ENCODE measurements at regions not wholly inside any gene's neighbourhood (a gene's known extent, or its start where the extent isn't known, plus 50 kb on each side); places are given as distances from the start of the nearest gene placed in this dataset.

DNA sequence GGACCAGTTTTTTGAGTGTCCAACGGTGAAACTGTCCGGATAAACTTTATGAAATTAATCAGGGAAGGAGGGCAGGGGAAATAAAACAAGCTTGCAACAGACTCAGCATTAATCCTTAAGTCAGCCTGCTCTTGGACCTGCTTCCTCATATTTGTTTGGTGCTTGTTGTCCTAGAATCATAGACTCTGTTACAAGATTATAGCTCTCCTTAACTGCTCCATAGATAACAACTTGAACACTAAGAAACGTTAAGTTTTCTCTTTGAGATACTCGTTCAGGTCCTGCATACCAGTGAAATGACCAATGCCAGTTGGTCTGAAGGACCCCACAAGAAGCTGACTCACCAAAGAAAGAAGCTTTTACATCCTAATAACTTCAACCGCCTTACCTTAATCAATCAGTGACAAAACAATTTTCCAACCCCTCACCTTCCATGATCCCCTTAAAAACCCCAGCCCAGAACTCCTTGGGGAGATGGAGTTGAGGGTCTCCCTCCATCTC, 493.2 kb downstream of the PID1 start:
- Histone ChIP-seq H3K27ac (ENCODE audit: low read depth, low read length) (no peak overlapping the region), H3K36me3 (ENCODE audit: low read length) (no peaks in the 10 kb centered on the region), H3K79me2 (ENCODE audit: insufficient read depth, low read length) (no peaks in the 10 kb centered on the region), H3K9me3 (ENCODE audit: insufficient read depth, low read length) (no peaks in the 10 kb centered on the region), H3K4me3 (ENCODE audit: insufficient read depth, low read length, poor library complexity, severe bottlenecking) (no peak overlapping the region), H3F3A (ENCODE audit: insufficient read depth) (no peaks in the 10 kb centered on the region), H4K20me1 (ENCODE audit: low read depth, low read length) (no peaks in the 10 kb centered on the region), H3K9me2 (replicated peaks; ENCODE audit: insufficient read depth, low read length) (no peaks in the 10 kb centered on the region; the same call in 1 of the 2 replicates), H3K9ac (ENCODE audit: low read length) (no peak overlapping the region), H3K4me2 (ENCODE audit: low read depth, low read length, poor library complexity, severe bottlenecking) (no peak overlapping the region), H2AFZ (ENCODE audit: low read depth, low read length, severe bottlenecking) (no peak overlapping the region), H3K27me3 (ENCODE audit: low read length) (no peaks in the 10 kb centered on the region)
- no peak for TF ChIP-seq EZH2phosphoT487 (conservative IDR thresholded peaks at IDR 0.05; ENCODE audit: low read length)
- TF ChIP-seq, protein P1, sequence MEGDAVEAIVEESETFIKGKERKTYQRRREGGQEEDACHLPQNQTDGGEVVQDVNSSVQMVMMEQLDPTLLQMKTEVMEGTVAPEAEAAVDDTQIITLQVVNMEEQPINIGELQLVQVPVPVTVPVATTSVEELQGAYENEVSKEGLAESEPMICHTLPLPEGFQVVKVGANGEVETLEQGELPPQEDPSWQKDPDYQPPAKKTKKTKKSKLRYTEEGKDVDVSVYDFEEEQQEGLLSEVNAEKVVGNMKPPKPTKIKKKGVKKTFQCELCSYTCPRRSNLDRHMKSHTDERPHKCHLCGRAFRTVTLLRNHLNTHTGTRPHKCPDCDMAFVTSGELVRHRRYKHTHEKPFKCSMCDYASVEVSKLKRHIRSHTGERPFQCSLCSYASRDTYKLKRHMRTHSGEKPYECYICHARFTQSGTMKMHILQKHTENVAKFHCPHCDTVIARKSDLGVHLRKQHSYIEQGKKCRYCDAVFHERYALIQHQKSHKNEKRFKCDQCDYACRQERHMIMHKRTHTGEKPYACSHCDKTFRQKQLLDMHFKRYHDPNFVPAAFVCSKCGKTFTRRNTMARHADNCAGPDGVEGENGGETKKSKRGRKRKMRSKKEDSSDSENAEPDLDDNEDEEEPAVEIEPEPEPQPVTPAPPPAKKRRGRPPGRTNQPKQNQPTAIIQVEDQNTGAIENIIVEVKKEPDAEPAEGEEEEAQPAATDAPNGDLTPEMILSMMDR (IDR thresholded peaks at IDR 0.05; ENCODE audit: insufficient read depth, low read length, poor library complexity, severe bottlenecking), result no peak

DNA sequence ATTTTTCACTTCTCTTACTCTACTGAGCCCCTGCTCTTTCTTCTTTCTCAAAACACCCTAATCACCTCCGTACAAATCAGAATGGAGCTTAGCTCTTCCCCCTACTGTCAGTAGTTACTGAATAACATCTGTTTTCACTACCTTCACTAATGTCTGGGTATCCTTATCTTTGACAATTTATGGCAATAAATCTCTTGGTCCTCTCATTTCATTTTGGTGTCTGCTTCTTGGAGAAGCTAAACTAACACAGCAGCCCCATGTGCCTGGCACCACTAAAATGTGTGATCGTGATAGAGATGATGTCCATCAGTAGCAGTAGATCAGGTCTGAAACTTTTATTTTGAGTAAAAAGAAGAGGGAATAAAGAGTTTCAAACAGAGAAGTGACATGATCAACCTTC, 496.5 kb downstream of the PID1 start:
- TF ChIP-seq EZH2phosphoT487 (conservative IDR thresholded peaks at IDR 0.05; ENCODE audit: low read length), result no peak
- TF ChIP-seq, protein P1 (IDR thresholded peaks at IDR 0.05; ENCODE audit: insufficient read depth, low read length, poor library complexity, severe bottlenecking), result no peak
- H3K4me2 ChIP-seq (ENCODE audit: low read depth, low read length, poor library complexity, severe bottlenecking), result no peak overlapping the region
- no peaks in the 10 kb centered on the region for H4K20me1 ChIP-seq (ENCODE audit: low read depth, low read length)
- no peak overlapping the region for H3K27ac ChIP-seq (ENCODE audit: low read depth, low read length)
- H3K9me2 ChIP-seq (replicated peaks; ENCODE audit: insufficient read depth, low read length), result no peaks in the 10 kb centered on the region
- H3K79me2 ChIP-seq (ENCODE audit: insufficient read depth, low read length), result no peaks in the 10 kb centered on the region
- H3K4me3 ChIP-seq (ENCODE audit: insufficient read depth, low read length, poor library complexity, severe bottlenecking), result no peak overlapping the region
- H3K9me3 ChIP-seq (ENCODE audit: insufficient read depth, low read length), result no peaks in the 10 kb centered on the region
- no peaks in the 10 kb centered on the region for H3K27me3 ChIP-seq (ENCODE audit: low read length)
- H2AFZ ChIP-seq (ENCODE audit: low read depth, low read length, severe bottlenecking), result no peak overlapping the region
- no peaks in the 10 kb centered on the region for H3F3A ChIP-seq (ENCODE audit: insufficient read depth)
- H3K36me3 ChIP-seq (ENCODE audit: low read length), result no peaks in the 10 kb centered on the region
- no peak overlapping the region for H3K9ac ChIP-seq (ENCODE audit: low read length)

DNA sequence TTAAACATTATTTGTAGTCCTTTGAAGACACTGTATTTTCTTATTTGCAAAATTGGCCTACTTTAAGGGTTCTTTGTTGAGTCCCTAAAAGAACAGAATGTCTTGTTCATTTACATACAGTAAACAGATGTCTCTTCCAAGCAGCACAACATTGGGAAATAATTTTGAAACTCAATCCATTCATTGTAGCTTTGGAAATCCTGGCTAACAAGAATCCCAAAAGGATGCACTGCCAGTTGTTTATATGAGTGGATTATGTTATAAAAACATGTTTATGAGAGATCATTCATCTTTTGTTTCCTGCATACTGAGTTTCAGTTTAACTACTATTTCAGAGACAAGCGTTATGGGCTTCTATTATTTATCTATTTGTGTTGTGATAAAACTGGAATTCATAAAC, 499.3 kb downstream of the PID1 start:
- H3K27ac ChIP-seq (ENCODE audit: low read depth, low read length), result no peak overlapping the region
- H3K9ac ChIP-seq (ENCODE audit: low read length), result no peak overlapping the region
- H3K9me3 ChIP-seq (ENCODE audit: insufficient read depth, low read length), result no peaks in the 10 kb centered on the region
- no peak overlapping the region for H3K4me3 ChIP-seq (ENCODE audit: insufficient read depth, low read length, poor library complexity, severe bottlenecking)
- no peak overlapping the region for H3K4me2 ChIP-seq (ENCODE audit: low read depth, low read length, poor library complexity, severe bottlenecking)
- no peaks in the 10 kb centered on the region for H3K27me3 ChIP-seq (ENCODE audit: low read length)
- H3F3A ChIP-seq (ENCODE audit: insufficient read depth), result no peaks in the 10 kb centered on the region
- no peaks in the 10 kb centered on the region for H3K9me2 ChIP-seq (replicated peaks; ENCODE audit: insufficient read depth, low read length)
- no peak for TF ChIP-seq EZH2phosphoT487 (conservative IDR thresholded peaks at IDR 0.05; ENCODE audit: low read length)
- TF ChIP-seq, protein P1 (IDR thresholded peaks at IDR 0.05; ENCODE audit: insufficient read depth, low read length, poor library complexity, severe bottlenecking), result no peak
- H3K36me3 ChIP-seq (ENCODE audit: low read length), result no peaks in the 10 kb centered on the region
- no peaks in the 10 kb centered on the region for H3K79me2 ChIP-seq (ENCODE audit: insufficient read depth, low read length)
- H4K20me1 ChIP-seq (ENCODE audit: low read depth, low read length), result no peaks in the 10 kb centered on the region
- H2AFZ ChIP-seq (ENCODE audit: low read depth, low read length, severe bottlenecking), result no peak overlapping the region
